ENCODE measurements at regions not wholly inside any gene's neighbourhood (a gene's known extent, or its start where the extent isn't known, plus 50 kb on each side); places are given as distances from the start of the nearest gene placed in this dataset.

GRCh38 chr6:88339761-88340160 lies 173.6 kb upstream of the CNR1 start:
- no peak for TF ChIP-seq POLR2AphosphoS5 (IDR thresholded peaks at IDR 0.05; ENCODE audit: borderline replicate concordance, low read depth, low read length)
- no peak for TF ChIP-seq EZH2 (IDR thresholded peaks at IDR 0.05)
